Esophagus squamous epithelium (tissue), 5 donors: ENCODE measurements at regions not wholly inside any gene's neighbourhood (a gene's known extent, or its start where the extent isn't known, plus 50 kb on each side); places are given as distances from the start of the nearest gene placed in this dataset.

Source experiments
- DNase-seq: peaks from one replicate; lab custom pipeline; 2025; lab: John Stamatoyannopoulos, UW
- H3K27ac ChIP-seq, 4 donors: fragments of 200-600 bp; sonication (generic); one replicate each; pipeline ENCODE4 v1.5.1; 2016 to 2019; ENCODE audit warnings: mild to moderate bottlenecking in 1 of 4
- H3K27me3 ChIP-seq, 4 donors: fragments of 200-600 bp; sonication (generic); 1 replicate in 3 of 4; 2 replicates in 1 of 4; pipeline versions ENCODE4 v1.5.1 to v1.6.0; 2017 to 2021; ENCODE audit warnings: antibody characterized with exemption in 1 of 4
- H3K36me3 ChIP-seq, 3 donors: fragments of 200-600 bp; sonication (generic); one replicate each; pipeline ENCODE4 v1.5.1; 2016 to 2019
- H3K4me1 ChIP-seq, 3 donors: fragments of 200-600 bp; sonication (generic); one replicate each; pipeline ENCODE4 v1.5.1; 2017 to 2019
- H3K4me3 ChIP-seq, 4 donors: fragments of 200-600 bp; sonication (generic); 1 replicate in 3 of 4; 2 replicates in 1 of 4; pipeline ENCODE4 v1.5.1; 2016 to 2019; ENCODE audit warnings: mild to moderate bottlenecking in 2 of 4, moderate library complexity in 1 of 4
- H3K9me3 ChIP-seq, 3 donors: fragments of 200-600 bp; sonication (generic); one replicate each; pipeline ENCODE4 v1.5.1; 2016 to 2019
- CTCF ChIP-seq, 6 experiments: fragments of 450-650 bp in 4 of 6; fragments of 200-600 bp in 2 of 6; sonication (generic) in 2 of 6; IDR thresholded peaks; one replicate each; pipeline ENCODE4 v1.5.1; 2016 to 2019; ENCODE audit warnings: antibody characterized with exemption in 6 of 6, mild to moderate bottlenecking in 4 of 6, moderate library complexity in 4 of 6
- POLR2A ChIP-seq, 4 donors: fragments of 450-650 bp; IDR thresholded peaks; one replicate each; pipeline ENCODE4 v1.6.1; 2017; ENCODE audit warnings: antibody characterized with exemption in 4 of 4, mild to moderate bottlenecking in 4 of 4, moderate library complexity in 3 of 4
- WGBS, 2 donors: methylation state at CpG; one replicate each; pipeline ENCODE4 v1.1.5; 2018; 5-methylcytosine and 5-hydroxymethylcytosine counted together
- intact Hi-C: fragments of 100-400 bp; cut with DNase I; formaldehyde crosslinking; loops from one replicate; pipeline ENCODE4 v1.15.0; 2022
- donor health status: DM: yes; HTN: yes; CAD: no.

GRCh38 chr2:12151716-12152115 lies 405.3 kb downstream of the LPIN1 start:
- Histone ChIP-seq H3K36me3 (no peaks in the 10 kb centered on the region), H3K4me1 (peaks cover 10 to 26% (median 19%) of the 10 kb centered on the region in 3 donors), H3K4me3 (no peak overlapping the region), H3K27ac (no peak overlapping the region), H3K9me3 (no peaks in the 10 kb centered on the region), H3K27me3 (no peaks in the 10 kb centered on the region)
- no peak for DNase-seq
- 29 to 39% methylated on average over 6 of the region's 6 CpGs for WGBS, 2 donors
- intact Hi-C loops, result no loop called here
- TF ChIP-seq POLR2A (IDR thresholded peaks at IDR 0.05), result no peak
- no peak for TF ChIP-seq CTCF (IDR thresholded peaks at IDR 0.05)

GRCh38 chr2:12152888-12153287 lies 406.5 kb downstream of the LPIN1 start:
- intact Hi-C loops, result no loop called here
- no peak for TF ChIP-seq POLR2A (IDR thresholded peaks at IDR 0.05)
- TF ChIP-seq CTCF (IDR thresholded peaks at IDR 0.05), result no peak

GRCh38 chr2:12155303-12156051 lies 409.0 kb downstream of the LPIN1 start:
- Histone ChIP-seq H3K27me3 (no peaks in the 10 kb centered on the region), H3K4me3 (no peak overlapping the region), H3K36me3 (no peaks in the 10 kb centered on the region), H3K4me1 (peaks cover 11 to 26% (median 19%) of the 10 kb centered on the region in 3 donors), H3K27ac (peak overlapping the region; percentile 33 to 69 (median 48)), H3K9me3 (no peaks in the 10 kb centered on the region)
- 16 to 17% methylated on average over 6 of the region's 6 CpGs for WGBS, 2 donors
- no peak for DNase-seq
- TF ChIP-seq CTCF (IDR thresholded peaks at IDR 0.05) (no peak), POLR2A (IDR thresholded peaks at IDR 0.05) (no peak)
- intact Hi-C loops, result no loop called here

More at GRCh38 chr2:12152888-12153287, 406.5 kb downstream of the LPIN1 start:
- WGBS, 2 donors, result 88 to 89% methylated on average over 3 of the region's 3 CpGs
- DNase-seq, result no peak
- no peaks in the 10 kb centered on the region for H3K27me3 ChIP-seq
- H3K27ac ChIP-seq, result no peak overlapping the region
- no peaks in the 10 kb centered on the region for H3K9me3 ChIP-seq
- no peak overlapping the region for H3K4me3 ChIP-seq
- no peaks in the 10 kb centered on the region for H3K36me3 ChIP-seq
- H3K4me1 ChIP-seq, result peaks cover 11 to 26% (median 19%) of the 10 kb centered on the region in 3 donors

- Histone ChIP-seq H3K36me3 (no peaks in the 10 kb centered on the region), H3K27ac (peak overlapping the region in 2 of 4 donors; percentile 42 to 69)
- intact Hi-C loops, result no loop called here
These were observed 409.9 kb downstream of the LPIN1 start for GRCh38 chr2:12156349-12156748.

More at GRCh38 chr2:12156349-12156748, 409.9 kb downstream of the LPIN1 start:
- TF ChIP-seq POLR2A (IDR thresholded peaks at IDR 0.05), result no peak
- no peak for TF ChIP-seq CTCF (IDR thresholded peaks at IDR 0.05)
- H3K9me3 ChIP-seq, result no peaks in the 10 kb centered on the region
- 64 to 72% methylated on average over 4 of the region's 4 CpGs for WGBS, 2 donors
- peaks cover 11 to 24% (median 19%) of the 10 kb centered on the region in 3 donors for H3K4me1 ChIP-seq
- no peak overlapping the region for H3K4me3 ChIP-seq
- no peak for DNase-seq
- no peaks in the 10 kb centered on the region for H3K27me3 ChIP-seq
